ENCODE measurements at regions not wholly inside any gene's neighbourhood (a gene's known extent, or its start where the extent isn't known, plus 50 kb on each side); places are given as distances from the start of the nearest gene placed in this dataset.
"Not testable (repeated sequence)": the region's sequence is repeated elsewhere in the genome, so short reads cannot be mapped to it uniquely, and the experiment has no call there.

GRCh38 chr3:27779176-27779575 is 57.1 kb upstream of the EOMES start:
- Mint-ChIP-seq H3K36me3 (no peaks in the 10 kb centered on the region), H3K27me3 (peaks cover 2% of the 10 kb centered on the region), H3K9me3 (no peaks in the 10 kb centered on the region), H3K4me1 (no peaks in the 10 kb centered on the region), H3K4me3 (no peak overlapping the region), H3K27ac (no peak overlapping the region)
- DNase-seq (ENCODE audit: low spot score in 2 of 2) (no peak), ATAC-seq (ENCODE audit: low read depth) (no peak)

- no peaks in the 10 kb centered on the region for H3K9me3 Mint-ChIP-seq
- DNase-seq (ENCODE audit: low spot score in 2 of 2) (no peak), ATAC-seq (ENCODE audit: low read depth) (no peak)
- H3K27me3 Mint-ChIP-seq, result peaks cover 1% of the 10 kb centered on the region
- no peaks in the 10 kb centered on the region for H3K36me3 Mint-ChIP-seq
- no peaks in the 10 kb centered on the region for H3K4me1 Mint-ChIP-seq
- H3K27ac Mint-ChIP-seq, result no peak overlapping the region
- H3K4me3 Mint-ChIP-seq, result no peak overlapping the region
Observed at GRCh38 chr3:27789420-27789819, 67.3 kb upstream of the EOMES start.

- no peak for DNase-seq (ENCODE audit: low spot score in 2 of 2)
- Mint-ChIP-seq H3K9me3 (no peaks in the 10 kb centered on the region), H3K27ac (no peak overlapping the region), H3K36me3 (no peaks in the 10 kb centered on the region), H3K4me1 (no peaks in the 10 kb centered on the region), H3K4me3 (no peak overlapping the region), H3K27me3 (peaks cover 3% of the 10 kb centered on the region)
- no peak for ATAC-seq (ENCODE audit: low read depth)
Observed at GRCh38 chr3:27791956-27792355, 69.8 kb upstream of the EOMES start.

- H3K27me3 Mint-ChIP-seq, result peaks cover 3% of the 10 kb centered on the region
- no peak overlapping the region for H3K4me3 Mint-ChIP-seq
- no peak overlapping the region for H3K27ac Mint-ChIP-seq
- DNase-seq (ENCODE audit: low spot score in 2 of 2), result no peak
- H3K36me3 Mint-ChIP-seq, result no peaks in the 10 kb centered on the region
- H3K4me1 Mint-ChIP-seq, result no peaks in the 10 kb centered on the region
- no peaks in the 10 kb centered on the region for H3K9me3 Mint-ChIP-seq
- no peak for ATAC-seq (ENCODE audit: low read depth)
Observed at GRCh38 chr3:27792869-27793268, 70.7 kb upstream of the EOMES start.

- Mint-ChIP-seq H3K4me1 (no peaks in the 10 kb centered on the region), H3K27ac (no peak overlapping the region), H3K27me3 (peaks cover 3% of the 10 kb centered on the region), H3K4me3 (no peak overlapping the region), H3K9me3 (no peaks in the 10 kb centered on the region), H3K36me3 (no peaks in the 10 kb centered on the region)
- ATAC-seq (ENCODE audit: low read depth) (no peak), DNase-seq (ENCODE audit: low spot score in 2 of 2) (no peak)
Observed at GRCh38 chr3:27794211-27794610, 72.1 kb upstream of the EOMES start.

GRCh38 chr3:27796365-27796875 is 74.3 kb upstream of the EOMES start:
- ATAC-seq (ENCODE audit: low read depth) (no peak), DNase-seq (ENCODE audit: low spot score in 2 of 2) (no peak)
- Mint-ChIP-seq H3K27ac (no peak overlapping the region), H3K9me3 (no peaks in the 10 kb centered on the region), H3K36me3 (no peaks in the 10 kb centered on the region), H3K27me3 (peaks cover 2% of the 10 kb centered on the region), H3K4me3 (no peak overlapping the region), H3K4me1 (no peaks in the 10 kb centered on the region)

- no peaks in the 10 kb centered on the region for H3K4me1 Mint-ChIP-seq
- ATAC-seq (ENCODE audit: low read depth), result no peak
- no peaks in the 10 kb centered on the region for H3K36me3 Mint-ChIP-seq
Observed at GRCh38 chr3:27797773-27798172, 75.7 kb upstream of the EOMES start.

GRCh38 chr3:27800261-27800660 is 78.1 kb upstream of the EOMES start:
- Mint-ChIP-seq H3K9me3 (no peaks in the 10 kb centered on the region), H3K4me3 (no peak overlapping the region), H3K4me1 (no peaks in the 10 kb centered on the region), H3K36me3 (no peaks in the 10 kb centered on the region), H3K27me3 (peaks cover 2% of the 10 kb centered on the region), H3K27ac (no peak overlapping the region)
- DNase-seq (ENCODE audit: low spot score in 2 of 2) (no peak), ATAC-seq (ENCODE audit: low read depth) (no peak)

More at GRCh38 chr3:27797773-27798172, 75.7 kb upstream of the EOMES start:
- Mint-ChIP-seq H3K27ac (no peak overlapping the region), H3K4me3 (no peak overlapping the region), H3K9me3 (no peaks in the 10 kb centered on the region), H3K27me3 (peaks cover 2% of the 10 kb centered on the region)
- DNase-seq (ENCODE audit: low spot score in 2 of 2), result no peak

- peaks cover 1% of the 10 kb centered on the region for H3K9me3 Mint-ChIP-seq
Observed at GRCh38 chr3:27802425-27802824, 80.3 kb upstream of the EOMES start.

GRCh38 chr3:27802849-27803248 is 80.7 kb upstream of the EOMES start:
- Mint-ChIP-seq H3K9me3 (peaks cover 1% of the 10 kb centered on the region), H3K4me3 (no peak overlapping the region), H3K27me3 (no peaks in the 10 kb centered on the region), H3K27ac (no peak overlapping the region), H3K4me1 (no peaks in the 10 kb centered on the region), H3K36me3 (no peaks in the 10 kb centered on the region)
- ATAC-seq (ENCODE audit: low read depth) (no peak), DNase-seq (ENCODE audit: low spot score in 2 of 2) (no peak)

More at GRCh38 chr3:27802425-27802824, 80.3 kb upstream of the EOMES start:
- Mint-ChIP-seq H3K4me1 (no peaks in the 10 kb centered on the region), H3K27ac (no peak overlapping the region), H3K27me3 (no peaks in the 10 kb centered on the region), H3K4me3 (no peak overlapping the region), H3K36me3 (no peaks in the 10 kb centered on the region)
- DNase-seq (ENCODE audit: low spot score in 2 of 2) (no peak), ATAC-seq (ENCODE audit: low read depth) (no peak)

GRCh38 chr3:27805282-27805681 is 83.2 kb upstream of the EOMES start:
- no peak for DNase-seq (ENCODE audit: low spot score in 2 of 2)
- peaks cover 1% of the 10 kb centered on the region for H3K9me3 Mint-ChIP-seq
- no peak overlapping the region for H3K4me3 Mint-ChIP-seq
- H3K36me3 Mint-ChIP-seq, result no peaks in the 10 kb centered on the region
- ATAC-seq (ENCODE audit: low read depth), result no peak
- H3K27ac Mint-ChIP-seq, result no peak overlapping the region
- no peaks in the 10 kb centered on the region for H3K4me1 Mint-ChIP-seq
- H3K27me3 Mint-ChIP-seq, result no peaks in the 10 kb centered on the region

- no peak overlapping the region for H3K27ac Mint-ChIP-seq
Observed at GRCh38 chr3:27813255-27813654, 91.1 kb upstream of the EOMES start.

GRCh38 chr3:27821609-27822008 is 99.5 kb upstream of the EOMES start:
- not testable (repeated sequence) for H3K27me3 Mint-ChIP-seq; H3K36me3 Mint-ChIP-seq; H3K4me3 Mint-ChIP-seq; H3K4me1 Mint-ChIP-seq; H3K27ac Mint-ChIP-seq; H3K9me3 Mint-ChIP-seq; ATAC-seq (ENCODE audit: low read depth); DNase-seq (ENCODE audit: low spot score in 2 of 2)

More at GRCh38 chr3:27813255-27813654, 91.1 kb upstream of the EOMES start:
- no peak for DNase-seq (ENCODE audit: low spot score in 2 of 2)
- no peak overlapping the region for H3K4me3 Mint-ChIP-seq
- H3K9me3 Mint-ChIP-seq, result peaks cover 2% of the 10 kb centered on the region
- ATAC-seq (ENCODE audit: low read depth), result no peak
- no peaks in the 10 kb centered on the region for H3K36me3 Mint-ChIP-seq
- peaks cover 2% of the 10 kb centered on the region for H3K27me3 Mint-ChIP-seq
- H3K4me1 Mint-ChIP-seq, result no peaks in the 10 kb centered on the region

GRCh38 chr3:27824312-27825200 is 102.4 kb upstream of the EOMES start:
- Mint-ChIP-seq H3K36me3 (no peaks in the 10 kb centered on the region), H3K9me3 (no peaks in the 10 kb centered on the region), H3K4me3 (no peak overlapping the region), H3K27ac (no peak overlapping the region), H3K4me1 (no peaks in the 10 kb centered on the region), H3K27me3 (peaks cover 11% of the 10 kb centered on the region)
- DNase-seq (ENCODE audit: low spot score in 2 of 2), result no peak
- ATAC-seq (ENCODE audit: low read depth), result no peak

GRCh38 chr3:27826448-27826847 is 104.3 kb upstream of the EOMES start:
- Mint-ChIP-seq H3K9me3 (no peaks in the 10 kb centered on the region), H3K4me3 (no peak overlapping the region), H3K36me3 (no peaks in the 10 kb centered on the region), H3K4me1 (no peaks in the 10 kb centered on the region), H3K27ac (no peak overlapping the region), H3K27me3 (peaks cover 13% of the 10 kb centered on the region)
- ATAC-seq (ENCODE audit: low read depth), result no peak
- no peak for DNase-seq (ENCODE audit: low spot score in 2 of 2)
